Adrenal gland (tissue), 9 donors: ENCODE measurements at regions not wholly inside any gene's neighbourhood (a gene's known extent, or its start where the extent isn't known, plus 50 kb on each side); places are given as distances from the start of the nearest gene placed in this dataset.
"Not testable (repeated sequence)": the region's sequence is repeated elsewhere in the genome, so short reads cannot be mapped to it uniquely, and the experiment has no call there.

Experiments
- DNase-seq, 7 donors: peaks; one replicate each; pipeline ENCODE4 v3.0.0-alpha.2; 2019 to 2020
- H3K27ac ChIP-seq, 5 donors: fragments of 200-600 bp; sonication (generic) in 4 of 5; 1 replicate in 3 of 5; 2 replicates in 2 of 5; pipeline versions ENCODE4 v1.5.1 to v1.8.0; 2016 to 2020; ENCODE audit warnings: mild to moderate bottlenecking in 1 of 5
- H3K27me3 ChIP-seq: fragments of 200-600 bp; 2 replicates; pipeline ENCODE4 v1.8.0; 2021
- H3K36me3 ChIP-seq, 2 donors: fragments of 200-600 bp; replicated peaks in 1 of 2; 1 replicate in 1 of 2; 2 replicates in 1 of 2; pipeline versions ENCODE4 v1.5.1 to v1.8.0; 2018 to 2022
- H3K4me1 ChIP-seq, 2 donors: fragments of 200-600 bp; replicated peaks in 1 of 2; 1 replicate in 1 of 2; 2 replicates in 1 of 2; pipeline versions ENCODE4 v1.5.1 to v1.8.0; 2018 to 2021
- H3K4me3 ChIP-seq, 4 donors: fragments of 200-600 bp; sonication (generic) in 3 of 4; one replicate each; pipeline ENCODE4 v1.5.1; 2016 to 2018
- H3K9me3 ChIP-seq, 3 donors: fragments of 200-600 bp; sonication (generic) in 1 of 3; replicated peaks in 1 of 3; 1 replicate in 2 of 3; 2 replicates in 1 of 3; pipeline versions ENCODE4 v1.5.1 to v1.8.0; 2016 to 2021
- POLR2A ChIP-seq, 2 donors: fragments of 450-650 bp; IDR thresholded peaks; one replicate each; pipeline ENCODE4 v1.6.1; 2017; ENCODE audit warnings: antibody characterized with exemption in 2 of 2, mild to moderate bottlenecking in 2 of 2, moderate library complexity in 1 of 2
- WGBS, 4 donors: extraction: QIAGEN DNeasy Blood & Tissue Kit in 2 of 4; methylation state at CpG; one replicate each; pipeline versions ENCODE4 v1.1.5 to v1.1.7; 2013 to 2017; 5-methylcytosine and 5-hydroxymethylcytosine counted together
- intact Hi-C, 2 donors: fragments of 100-400 bp; cut with DNase I; formaldehyde crosslinking; loops; one replicate each; pipeline versions ENCODE4 v1.14.1 to v1.15.0; 2022 to 2023
- TF ChIP-seq, protein P1 (sequence below), 6 experiments: fragments of 450-650 bp in 4 of 6; fragments of 200-600 bp in 2 of 6; sonication (generic) in 1 of 6; IDR thresholded peaks; 1 replicate in 5 of 6; 2 replicates in 1 of 6; pipeline versions ENCODE4 v1.5.1 to v1.8.0; 2016 to 2021; ENCODE audit warnings: antibody characterized with exemption in 6 of 6, mild to moderate bottlenecking in 2 of 6, moderate library complexity in 1 of 6
- donor health status: healthy with polysubstance abuse.
- donor health status: Bipolar disorder and iron deficiency.
- donor health status: DM: yes; HTN: yes; CAD: no.
- donor health status: DM: no; HTN: no; CAD: no.
- donor health status: DM: no; HTN: no; CAD: no.

DNA sequence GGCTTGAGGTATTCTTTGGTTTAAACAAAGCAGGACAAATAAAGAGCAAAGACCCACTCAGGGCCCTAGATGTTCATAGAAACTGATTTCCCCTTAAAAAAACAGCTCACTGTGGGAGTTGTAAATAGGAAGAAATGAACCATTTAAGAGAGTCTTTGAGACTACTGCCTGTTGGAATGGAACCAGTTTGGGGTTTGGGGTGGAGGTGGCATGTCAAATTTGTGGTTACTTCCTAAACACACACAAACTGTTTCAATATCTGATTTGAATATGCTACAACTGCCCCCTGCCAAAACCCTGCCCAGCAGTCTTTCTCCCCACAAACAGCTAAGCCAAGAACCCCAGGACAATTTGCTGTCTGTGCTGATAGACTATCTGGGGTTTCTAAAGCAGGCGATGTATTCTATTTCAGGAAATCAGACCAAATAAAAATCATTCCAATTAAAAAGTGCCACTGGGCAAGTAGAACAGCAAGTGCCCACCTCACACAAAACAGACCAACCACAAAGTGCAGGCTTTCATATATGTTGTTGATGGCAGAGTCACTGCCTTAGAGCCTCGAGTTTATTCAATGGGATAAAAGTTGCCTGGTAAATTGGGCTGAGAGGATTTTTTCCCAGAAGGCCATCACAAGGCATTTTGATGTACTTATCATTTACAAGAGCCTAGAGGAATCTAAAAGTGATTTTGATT, 293.9 kb upstream of the PROK2 start:
- no peaks in the 10 kb centered on the region for H3K36me3 ChIP-seq
- no peak for TF ChIP-seq POLR2A (IDR thresholded peaks at IDR 0.05)
- TF ChIP-seq, protein P1, sequence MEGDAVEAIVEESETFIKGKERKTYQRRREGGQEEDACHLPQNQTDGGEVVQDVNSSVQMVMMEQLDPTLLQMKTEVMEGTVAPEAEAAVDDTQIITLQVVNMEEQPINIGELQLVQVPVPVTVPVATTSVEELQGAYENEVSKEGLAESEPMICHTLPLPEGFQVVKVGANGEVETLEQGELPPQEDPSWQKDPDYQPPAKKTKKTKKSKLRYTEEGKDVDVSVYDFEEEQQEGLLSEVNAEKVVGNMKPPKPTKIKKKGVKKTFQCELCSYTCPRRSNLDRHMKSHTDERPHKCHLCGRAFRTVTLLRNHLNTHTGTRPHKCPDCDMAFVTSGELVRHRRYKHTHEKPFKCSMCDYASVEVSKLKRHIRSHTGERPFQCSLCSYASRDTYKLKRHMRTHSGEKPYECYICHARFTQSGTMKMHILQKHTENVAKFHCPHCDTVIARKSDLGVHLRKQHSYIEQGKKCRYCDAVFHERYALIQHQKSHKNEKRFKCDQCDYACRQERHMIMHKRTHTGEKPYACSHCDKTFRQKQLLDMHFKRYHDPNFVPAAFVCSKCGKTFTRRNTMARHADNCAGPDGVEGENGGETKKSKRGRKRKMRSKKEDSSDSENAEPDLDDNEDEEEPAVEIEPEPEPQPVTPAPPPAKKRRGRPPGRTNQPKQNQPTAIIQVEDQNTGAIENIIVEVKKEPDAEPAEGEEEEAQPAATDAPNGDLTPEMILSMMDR (IDR thresholded peaks at IDR 0.05) = no peak
- H3K4me3 ChIP-seq = no peak overlapping the region
- peaks cover 0 to 12% of the 10 kb centered on the region in 2 donors for H3K4me1 ChIP-seq
- H3K27ac ChIP-seq = no peak overlapping the region
- intact Hi-C loops = no loop called here
- no peak for DNase-seq
- H3K27me3 ChIP-seq = no peaks in the 10 kb centered on the region
- peaks cover 0 to 4% (median 0%) of the 10 kb centered on the region in 3 donors for H3K9me3 ChIP-seq
- 65 to 90% (median 82%) methylated on average over 2 of the region's 2 CpGs for WGBS, 4 donors

DNA sequence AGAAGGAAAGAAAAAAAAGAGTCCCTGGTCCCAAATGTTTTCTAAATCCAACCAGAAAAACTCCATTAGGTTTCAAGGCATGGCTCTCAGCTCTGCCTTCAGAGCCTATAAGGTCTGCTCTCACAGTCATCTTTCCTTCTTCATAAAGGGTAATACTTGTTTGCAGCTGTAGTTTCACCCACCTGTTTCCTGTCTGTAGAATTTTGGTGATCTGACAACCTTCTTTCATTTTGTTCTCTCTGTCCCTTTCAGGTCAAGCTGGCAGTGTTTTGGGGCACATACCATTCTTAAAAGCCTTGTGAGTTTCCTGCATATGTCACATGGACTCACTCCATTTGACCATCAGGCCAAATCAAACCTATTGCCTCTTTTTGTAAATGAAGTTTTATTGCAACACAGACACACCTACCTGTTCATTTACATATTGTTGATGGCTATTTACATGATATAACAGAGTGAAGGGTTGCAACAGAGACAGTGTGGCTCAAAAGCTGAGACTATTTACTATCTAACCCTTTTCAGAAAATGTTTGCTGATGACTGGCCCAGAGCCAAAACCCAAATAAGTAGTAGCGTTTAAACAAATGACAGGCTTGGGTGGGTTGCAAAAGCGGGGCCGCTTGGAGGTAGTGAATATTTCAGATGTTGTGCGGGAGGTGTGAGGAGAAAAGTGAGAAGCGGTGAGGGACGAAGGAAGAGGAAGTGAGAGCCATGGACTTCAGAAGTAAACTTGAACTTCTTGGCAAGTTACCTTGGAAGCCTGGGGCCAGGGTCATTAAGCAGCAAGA, 292.7 kb upstream of the PROK2 start:
- Histone ChIP-seq H3K4me1 (peaks cover 0 to 9% of the 10 kb centered on the region in 2 donors), H3K27me3 (no peaks in the 10 kb centered on the region), H3K9me3 (peaks cover 0 to 4% (median 0%) of the 10 kb centered on the region in 3 donors), H3K27ac (no peak overlapping the region), H3K4me3 (no peak overlapping the region), H3K36me3 (no peaks in the 10 kb centered on the region)
- intact Hi-C loops = no loop called here
- TF ChIP-seq, protein P1 (IDR thresholded peaks at IDR 0.05) = no peak
- TF ChIP-seq POLR2A (IDR thresholded peaks at IDR 0.05) = no peak
- no peak for DNase-seq
- 71 to 85% (median 77%) methylated on average over 6 of the region's 6 CpGs for WGBS, 4 donors

DNA sequence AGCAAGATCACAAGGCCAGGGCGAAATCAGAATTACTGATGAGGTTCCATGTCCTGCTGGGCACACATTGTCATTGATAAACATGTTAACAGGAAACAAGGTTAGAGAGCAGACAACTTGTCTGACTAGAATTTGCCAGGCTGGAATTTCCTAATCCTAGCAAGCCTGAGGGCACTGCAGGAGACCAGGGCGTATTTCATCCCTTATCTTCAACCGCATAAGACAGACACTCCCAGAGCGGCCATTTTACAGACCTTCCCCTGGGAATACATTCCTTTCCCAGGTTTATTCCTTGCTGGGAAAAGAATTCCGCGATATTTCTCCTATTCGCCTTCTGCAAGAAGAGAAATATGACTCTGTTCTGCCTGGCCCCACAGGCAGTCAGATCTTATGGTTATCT, 290.9 kb upstream of the PROK2 start:
- H3K27ac ChIP-seq, H3K4me3 ChIP-seq, H3K27me3 ChIP-seq, DNase-seq, H3K9me3 ChIP-seq, H3K4me1 ChIP-seq, H3K36me3 ChIP-seq, intact Hi-C loops: not testable (repeated sequence)
- 77 to 82% (median 79%) methylated on average over 7 of the region's 7 CpGs for WGBS, 4 donors

DNA sequence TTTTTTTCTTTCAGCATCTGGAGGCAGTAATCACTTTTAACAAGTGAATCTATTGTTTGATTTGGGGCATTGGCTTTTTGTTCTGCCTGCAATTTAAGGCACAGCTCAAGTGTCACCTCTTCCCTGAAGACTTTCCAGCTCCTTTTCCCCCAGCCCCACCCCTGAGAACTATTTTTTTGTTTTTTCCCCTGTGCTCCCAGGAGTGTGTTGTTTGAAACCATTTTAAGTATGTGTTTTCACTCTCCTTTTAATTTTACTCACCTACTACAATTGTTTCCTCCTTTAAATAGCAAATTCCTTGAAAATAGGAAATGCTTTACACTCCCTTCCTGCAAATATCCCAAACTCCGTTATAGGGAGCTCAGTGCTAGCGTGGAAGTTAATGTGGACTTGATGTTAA, 286.7 kb upstream of the PROK2 start:
- H3K4me1 ChIP-seq = no peaks in the 10 kb centered on the region
- no peak overlapping the region for H3K27ac ChIP-seq
- 93 to 97% (median 95%) methylated on average over 2 of the region's 2 CpGs for WGBS, 4 donors
- no peaks in the 10 kb centered on the region for H3K27me3 ChIP-seq
- no peak overlapping the region for H3K4me3 ChIP-seq
- H3K36me3 ChIP-seq = no peaks in the 10 kb centered on the region
- H3K9me3 ChIP-seq = peaks cover 0 to 4% (median 0%) of the 10 kb centered on the region in 3 donors
- intact Hi-C loops = no loop called here
- TF ChIP-seq, protein P1 (IDR thresholded peaks at IDR 0.05) = no peak
- no peak for TF ChIP-seq POLR2A (IDR thresholded peaks at IDR 0.05)
- DNase-seq = no peak
